H1 (cell line): ENCODE measurements at regions not wholly inside any gene's neighbourhood (a gene's known extent, or its start where the extent isn't known, plus 50 kb on each side); places are given as distances from the start of the nearest gene placed in this dataset.

Source experiments
- POLR2A ChIP-seq, 2 experiments: IDR thresholded peaks; 1 replicate in 1 of 2; 2 replicates in 1 of 2; pipeline ENCODE4 v1.6.1; 2011; ENCODE audit warnings: low read depth in 2 of 2, low read length in 2 of 2, mild to moderate bottlenecking in 2 of 2; ENCODE audit errors: control extremely low read depth in 1 of 2
- POU5F1 ChIP-seq: IDR thresholded peaks from 2 replicates; pipeline ENCODE4 v1.6.1; 2011; ENCODE audit warnings: low read depth, mild to moderate bottlenecking, low read length, moderate library complexity

DNA sequence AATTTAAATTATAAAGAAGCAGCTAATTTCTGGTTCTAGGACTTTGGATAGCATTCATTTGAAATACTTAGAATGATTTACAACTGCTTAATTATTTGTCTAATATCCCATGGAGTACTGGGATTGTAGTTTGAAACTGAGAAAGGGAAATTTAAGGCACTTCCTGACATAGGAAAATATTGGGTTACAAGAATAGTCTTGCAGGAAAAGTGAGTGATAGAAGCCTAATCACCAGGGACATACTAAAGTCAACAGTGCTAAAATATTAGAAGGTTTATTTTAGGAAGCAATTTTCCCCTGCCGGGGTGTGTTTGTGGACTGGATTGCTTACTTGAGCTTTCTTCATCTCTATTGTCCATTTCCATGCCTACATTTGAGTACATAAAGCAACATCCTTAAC is 661.6 kb downstream of the ADGRL2 start (continued):
- TF ChIP-seq POLR2A (IDR thresholded peaks at IDR 0.05; ENCODE audit: control extremely low read depth in 1 of 2, low read depth in 2 of 2, low read length in 2 of 2) (no peak), POU5F1 (no peak)
